Panc1 (cell line): ENCODE measurements at regions not wholly inside any gene's neighbourhood (a gene's known extent, or its start where the extent isn't known, plus 50 kb on each side); places are given as distances from the start of the nearest gene placed in this dataset.

Experiments
- ATAC-seq: fragments of 200-7000 bp; cut with Tn5 transposase; 2 replicates; pipeline ENCODE4 v1.9.1; 2020; ENCODE audit warnings: mild to moderate bottlenecking, moderate library complexity
- BruUV-seq: library from RNA; stranded (reverse); fragments of 400-500 nt; replicated peaks from 2 replicates; lab custom pipeline; 2021; lab: Mats Ljungman, UMichigan
- CTCF ChIA-PET: fragments of 300-600 bp; sonication (Branson Sonifier 250); formaldehyde crosslinking; loops from one replicate; lab custom pipeline; 2022; ENCODE audit warnings: antibody characterized with exemption; lab: Charles Lee
- POLR2A ChIA-PET: fragments of 300-600 bp; sonication (Branson Sonifier 250); formaldehyde crosslinking; loops from one replicate; lab custom pipeline; 2022; ENCODE audit warnings: antibody characterized with exemption; lab: Charles Lee
- DNase-seq: peaks from one replicate; pipeline ENCODE4 v3.0.0-alpha.2; 2010; ENCODE audit warnings: low read depth, low spot score
- H3K27ac ChIP-seq: 2 replicates; pipeline ENCODE4 v1.5.1; 2011; ENCODE audit warnings: mild to moderate bottlenecking, low read length, inconsistent platforms
- H3K27me3 ChIP-seq: fragments of 200-500 bp; sonication (Bioruptor generic); 2 replicates; pipeline ENCODE4 v1.6.0; 2014; ENCODE audit warnings: low read length, inconsistent platforms; ENCODE audit not compliant: control insufficient read depth, insufficient read depth
- H3K36me3 ChIP-seq: fragments of 200-500 bp; sonication (Bioruptor generic); 2 replicates; pipeline ENCODE4 v1.5.1; 2014; ENCODE audit warnings: inconsistent platforms, mild to moderate bottlenecking, low read length, moderate library complexity; ENCODE audit not compliant: control insufficient read depth, insufficient read depth
- H3K4me1 ChIP-seq: 2 replicates; pipeline ENCODE4 v1.5.1; 2011; ENCODE audit warnings: inconsistent platforms, mild to moderate bottlenecking, low read length, moderate library complexity; ENCODE audit not compliant: control insufficient read depth, insufficient read depth
- H3K4me3 ChIP-seq, 2 experiments: 2 replicates each; pipeline ENCODE4 v1.5.1; 2011 to 2012; ENCODE audit warnings: low read depth in 2 of 2, low read length in 2 of 2, mild to moderate bottlenecking in 2 of 2, inconsistent platforms in 1 of 2, moderate library complexity in 1 of 2
- H3K9me3 ChIP-seq: fragments of 200-500 bp; sonication (Bioruptor generic); 2 replicates; pipeline ENCODE4 v1.5.1; 2014; ENCODE audit warnings: low read depth, mild to moderate bottlenecking, inconsistent platforms, low read length, moderate library complexity; ENCODE audit not compliant: control insufficient read depth, insufficient read depth
- CTCF ChIP-seq: fragments of 450-650 bp; IDR thresholded peaks from 2 replicates; pipeline ENCODE4 v1.5.1; 2017; ENCODE audit warnings: mild to moderate bottlenecking
- POLR2AphosphoS5 ChIP-seq: IDR thresholded peaks from 2 replicates; pipeline ENCODE4 v1.6.1; 2012; ENCODE audit warnings: mild to moderate bottlenecking, low read depth, low read length, moderate library complexity
- REST ChIP-seq, 2 experiments: IDR thresholded peaks; 2 replicates each; pipeline ENCODE4 v1.6.1; 2011 to 2012; ENCODE audit warnings: low read depth in 2 of 2, control low read depth in 1 of 2, low read length in 1 of 2, mild to moderate bottlenecking in 1 of 2, moderate library complexity in 1 of 2; ENCODE audit not compliant: insufficient read depth in 1 of 2
- SIN3A ChIP-seq: IDR thresholded peaks from 2 replicates; pipeline ENCODE4 v1.6.1; 2012; ENCODE audit warnings: low read depth, mild to moderate bottlenecking, low read length, moderate library complexity, borderline replicate concordance; ENCODE audit not compliant: insufficient read depth
- TCF7L2 ChIP-seq: IDR thresholded peaks from 2 replicates; pipeline ENCODE4 v1.6.1; 2011; ENCODE audit warnings: mild to moderate bottlenecking, low read depth, low read length, inconsistent platforms
- in situ Hi-C: cut with HindIII; loops from 2 replicates; pipeline ENCODE4 v1.10.0; 2016; ENCODE audit warnings: low sequenced_read_pairs, low pct_unique_long_range_greater_than_20kb
- intact Hi-C: fragments of 100-400 bp; cut with micrococcal nuclease; formaldehyde crosslinking; loops from one replicate; pipeline ENCODE4 v1.10.0; 2022; ENCODE audit not compliant: unreplicated experiment

DNA sequence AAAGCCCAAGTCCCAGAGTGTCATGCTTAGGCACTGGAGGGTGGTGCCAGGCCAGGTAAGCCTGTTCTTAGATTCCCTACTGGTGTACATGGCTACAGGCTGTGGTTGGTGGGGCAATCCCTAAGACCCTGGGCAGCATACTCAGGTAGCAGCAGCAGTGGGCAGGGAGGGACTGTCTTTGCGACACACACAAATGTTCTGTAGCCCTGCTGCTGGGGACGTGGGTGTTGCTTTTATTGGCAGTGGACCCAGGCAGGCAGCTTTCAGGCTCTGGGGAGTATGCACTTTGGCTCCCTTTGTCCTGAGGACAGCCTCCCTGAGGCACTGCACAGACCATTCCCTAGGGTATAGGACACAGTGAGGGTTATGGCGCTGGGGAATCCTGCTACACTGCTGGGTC, 137.1 kb upstream of the ADAMTS19 start:
- Histone ChIP-seq H3K27me3 (no peaks in the 10 kb centered on the region), H3K4me1 (no peaks in the 10 kb centered on the region), H3K36me3 (no peaks in the 10 kb centered on the region), H3K9me3 (no peaks in the 10 kb centered on the region), H3K4me3 (no peak overlapping the region), H3K27ac (no peak overlapping the region)
- ChIA-PET POLR2A (no interaction called here), CTCF (no interaction called here)
- ATAC-seq, result no peak
- intact Hi-C loops (no loop called here), in situ Hi-C loops (no loop called here)
- DNase-seq, result no peak
- TF ChIP-seq CTCF (no peak), TCF7L2 (no peak), REST (IDR thresholded peaks at IDR 0.05; ENCODE audit: insufficient read depth in 1 of 2, low read depth in 2 of 2, low read length in 1 of 2) (no peak), POLR2AphosphoS5 (no peak), SIN3A (no peak)
- no TSS peak for BruUV-seq

GRCh38 chr5:129341306-129341705, 118.8 kb upstream of the ADAMTS19 start:
- intact Hi-C loops (no loop called here), in situ Hi-C loops (no loop called here)
- no peak for DNase-seq
- BruUV-seq, result no TSS peak
- no peak for ATAC-seq
- ChIA-PET POLR2A (no interaction called here), CTCF (no interaction called here)
- Histone ChIP-seq H3K27me3 (no peaks in the 10 kb centered on the region), H3K27ac (no peak overlapping the region), H3K4me3 (no peak overlapping the region), H3K36me3 (no peaks in the 10 kb centered on the region), H3K9me3 (no peaks in the 10 kb centered on the region), H3K4me1 (no peaks in the 10 kb centered on the region)
- no peak for TF ChIP-seq CTCF
- no peak for TF ChIP-seq SIN3A
- TF ChIP-seq REST (IDR thresholded peaks at IDR 0.05; ENCODE audit: insufficient read depth in 1 of 2, low read depth in 2 of 2, low read length in 1 of 2), result no peak
- no peak for TF ChIP-seq TCF7L2
- TF ChIP-seq POLR2AphosphoS5, result no peak
